Kidney (tissue), 13 donors: ENCODE measurements at regions not wholly inside any gene's neighbourhood (a gene's known extent, or its start where the extent isn't known, plus 50 kb on each side); places are given as distances from the start of the nearest gene placed in this dataset.

Experiments
- DNase-seq, 5 donors: peaks; one replicate each; pipeline ENCODE4 v3.0.0-alpha.2; 2013 to 2020
- FAIRE-seq: peaks from 2 replicates; lab custom pipeline; 2012; peaks lifted over from hg19 to GRCh38; lab: Jason Lieb, UNC
- H3K27ac ChIP-seq, 2 donors: one replicate each; pipeline ENCODE4 v1.7.0; 2013; ENCODE audit warnings: low read depth in 2 of 2, low read length in 2 of 2, inconsistent platforms in 1 of 2
- H3K27me3 ChIP-seq: one replicate; pipeline ENCODE4 v1.7.1; 2013; ENCODE audit warnings: low read length, inconsistent platforms; ENCODE audit not compliant: control insufficient read depth, insufficient read depth
- H3K36me3 ChIP-seq, 3 donors: one replicate each; pipeline versions ENCODE4 v1.7.0 to v1.7.1; 2013; ENCODE audit warnings: low read length in 3 of 3, control low read depth in 1 of 3, inconsistent platforms in 1 of 3; ENCODE audit not compliant: insufficient read depth in 3 of 3, control insufficient read depth in 2 of 3
- H3K4me1 ChIP-seq, 3 donors: one replicate each; pipeline versions ENCODE4 v1.7.0 to v1.7.1; 2013; ENCODE audit warnings: low read length in 3 of 3, inconsistent platforms in 1 of 3, low read depth in 1 of 3; ENCODE audit not compliant: control insufficient read depth in 2 of 3, insufficient read depth in 2 of 3
- H3K4me3 ChIP-seq, 3 donors: one replicate each; pipeline versions ENCODE4 v1.7.0 to v1.8.1; 2013; ENCODE audit warnings: low read length in 3 of 3, control low read depth in 1 of 3, inconsistent platforms in 1 of 3
- H3K9ac ChIP-seq, 3 donors: one replicate each; pipeline versions ENCODE4 v1.7.0 to v1.7.1; 2013; ENCODE audit warnings: low read length in 3 of 3, control low read depth in 1 of 3, inconsistent platforms in 1 of 3
- H3K9me3 ChIP-seq, 3 donors: one replicate each; pipeline versions ENCODE4 v1.7.0 to v1.7.1; 2013; ENCODE audit warnings: low read length in 3 of 3, control low read depth in 1 of 3, inconsistent platforms in 1 of 3; ENCODE audit not compliant: control insufficient read depth in 2 of 3, insufficient read depth in 1 of 3
- intact Hi-C: fragments of 100-400 bp; cut with DNase I; formaldehyde crosslinking; loops from one replicate; pipeline ENCODE4 v1.11.1; 2022
- TF ChIP-seq, protein P1 (sequence below): IDR thresholded peaks from 3 replicates; pipeline ENCODE4 v1.5.1; 2012; ENCODE audit warnings: mild to moderate bottlenecking, moderate library complexity, borderline replicate concordance; ENCODE audit not compliant: insufficient read depth; ENCODE audit errors: extremely low read depth
- donor health status: control.
- donor health status: control.
- donor health status: control.
- donor health status: control.
- donor health status: control.
- donor health status: DM: yes; HTN: yes; CAD: no.
- donor health status: Normal renal cell carcinoma (clear cell type).

DNA sequence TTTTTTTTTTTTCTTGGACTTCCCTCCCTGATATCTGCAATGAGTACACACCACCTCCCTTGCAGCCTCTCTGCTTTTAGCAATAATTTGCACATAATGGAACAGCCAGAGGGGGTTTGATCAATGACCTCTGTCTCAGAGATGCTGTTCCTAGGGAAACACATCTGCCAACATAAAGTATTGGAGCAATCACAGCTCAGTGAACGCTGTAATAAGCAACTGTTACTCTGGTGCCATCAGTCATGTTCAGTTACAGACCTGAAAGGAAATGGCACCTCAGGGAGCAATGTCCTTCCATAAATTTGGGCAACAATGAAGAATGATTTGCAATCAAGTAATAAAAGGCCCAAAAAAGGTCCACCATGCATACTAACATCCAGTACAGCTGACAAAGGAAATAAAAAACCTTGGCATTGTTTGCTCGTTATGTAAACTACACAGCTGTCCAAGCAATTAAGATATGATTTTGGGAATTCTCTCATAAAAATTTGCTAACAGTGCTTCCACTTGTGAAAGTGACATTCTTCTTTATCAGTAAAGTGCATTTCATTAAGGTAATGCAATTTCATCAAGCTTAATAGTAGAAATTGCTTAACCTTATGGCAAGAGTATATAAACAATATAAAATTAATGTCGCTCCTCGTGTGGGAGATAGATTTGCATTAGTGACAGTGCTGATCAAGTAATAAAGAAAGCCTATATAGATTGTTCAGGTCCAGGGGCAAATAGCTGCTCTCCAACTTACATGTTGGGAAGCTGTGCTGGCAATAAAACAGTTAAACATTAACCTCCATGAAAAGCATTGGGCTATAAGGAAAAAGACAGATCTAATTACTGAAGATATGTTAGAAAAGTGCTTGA is 167.8 kb downstream of the RASEF start:
- Histone ChIP-seq H3K4me1 (peaks cover 0 to 2% (median 0%) of the 10 kb centered on the region in 3 donors), H3K36me3 (no peaks in the 10 kb centered on the region), H3K9me3 (no peaks in the 10 kb centered on the region), H3K27ac (no peak overlapping the region), H3K4me3 (no peak overlapping the region), H3K9ac (no peak overlapping the region), H3K27me3 (no peaks in the 10 kb centered on the region)
- DNase-seq (peak in 3 of 5 donors; percentile 11 to 29 (median 20)), FAIRE-seq (no peak)
- intact Hi-C loops, result no loop called here
- TF ChIP-seq, protein P1, sequence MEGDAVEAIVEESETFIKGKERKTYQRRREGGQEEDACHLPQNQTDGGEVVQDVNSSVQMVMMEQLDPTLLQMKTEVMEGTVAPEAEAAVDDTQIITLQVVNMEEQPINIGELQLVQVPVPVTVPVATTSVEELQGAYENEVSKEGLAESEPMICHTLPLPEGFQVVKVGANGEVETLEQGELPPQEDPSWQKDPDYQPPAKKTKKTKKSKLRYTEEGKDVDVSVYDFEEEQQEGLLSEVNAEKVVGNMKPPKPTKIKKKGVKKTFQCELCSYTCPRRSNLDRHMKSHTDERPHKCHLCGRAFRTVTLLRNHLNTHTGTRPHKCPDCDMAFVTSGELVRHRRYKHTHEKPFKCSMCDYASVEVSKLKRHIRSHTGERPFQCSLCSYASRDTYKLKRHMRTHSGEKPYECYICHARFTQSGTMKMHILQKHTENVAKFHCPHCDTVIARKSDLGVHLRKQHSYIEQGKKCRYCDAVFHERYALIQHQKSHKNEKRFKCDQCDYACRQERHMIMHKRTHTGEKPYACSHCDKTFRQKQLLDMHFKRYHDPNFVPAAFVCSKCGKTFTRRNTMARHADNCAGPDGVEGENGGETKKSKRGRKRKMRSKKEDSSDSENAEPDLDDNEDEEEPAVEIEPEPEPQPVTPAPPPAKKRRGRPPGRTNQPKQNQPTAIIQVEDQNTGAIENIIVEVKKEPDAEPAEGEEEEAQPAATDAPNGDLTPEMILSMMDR, result no peak

DNA sequence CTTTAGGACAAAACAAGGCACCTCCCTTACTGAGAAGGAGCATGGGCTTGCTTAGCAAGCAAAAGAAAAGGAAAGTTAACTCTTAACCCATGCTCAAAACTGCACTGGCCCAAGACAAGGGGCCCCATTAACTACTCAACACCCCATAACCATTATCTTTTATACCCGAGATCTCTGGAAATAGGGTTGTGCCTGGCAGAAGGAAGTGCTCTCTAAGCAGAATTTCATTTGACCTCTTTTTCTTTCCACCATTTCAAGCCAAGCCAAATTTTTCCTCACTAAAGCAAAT is 167.2 kb downstream of the RASEF start:
- Histone ChIP-seq H3K4me3 (no peak overlapping the region), H3K4me1 (peaks cover 0 to 2% (median 0%) of the 10 kb centered on the region in 3 donors), H3K9ac (no peak overlapping the region), H3K9me3 (no peaks in the 10 kb centered on the region), H3K36me3 (no peaks in the 10 kb centered on the region), H3K27me3 (no peaks in the 10 kb centered on the region), H3K27ac (no peak overlapping the region)
- FAIRE-seq (no peak), DNase-seq (no peak)
- TF ChIP-seq, protein P1, result no peak
- intact Hi-C loops, result no loop called here

DNA sequence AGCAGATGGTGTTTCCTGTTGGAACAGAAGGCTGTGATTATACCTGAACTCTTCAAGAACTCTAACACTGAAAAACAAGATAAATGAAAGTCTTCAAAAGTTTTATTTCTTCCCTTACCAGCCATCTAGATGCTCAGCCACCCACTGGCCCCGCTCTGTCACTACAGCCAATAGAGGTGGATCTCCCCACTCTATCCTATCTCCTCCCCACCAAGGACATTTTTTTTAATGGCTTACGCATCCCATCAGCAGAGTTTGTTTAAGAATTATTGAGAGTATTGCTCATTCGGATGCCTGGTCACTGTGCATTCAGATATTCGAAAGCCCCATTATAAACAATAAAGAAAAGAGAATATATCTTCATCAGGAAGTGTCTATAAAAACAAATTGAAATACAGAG is 159.4 kb downstream of the RASEF start:
- FAIRE-seq (no peak), DNase-seq (no peak)
- Histone ChIP-seq H3K27me3 (no peaks in the 10 kb centered on the region), H3K4me1 (no peaks in the 10 kb centered on the region), H3K9me3 (no peaks in the 10 kb centered on the region), H3K27ac (no peak overlapping the region), H3K36me3 (no peaks in the 10 kb centered on the region), H3K4me3 (no peak overlapping the region), H3K9ac (no peak overlapping the region)
- TF ChIP-seq, protein P1, result no peak
- intact Hi-C loops, result no loop called here
